Kidney glomerular epithelial cell (primary cell): ENCODE measurements at regions not wholly inside any gene's neighbourhood (a gene's known extent, or its start where the extent isn't known, plus 50 kb on each side); places are given as distances from the start of the nearest gene placed in this dataset.

Experiments
- DNase-seq: peaks from one replicate; lab custom pipeline; 2025; lab: John Stamatoyannopoulos, UW

DNA sequence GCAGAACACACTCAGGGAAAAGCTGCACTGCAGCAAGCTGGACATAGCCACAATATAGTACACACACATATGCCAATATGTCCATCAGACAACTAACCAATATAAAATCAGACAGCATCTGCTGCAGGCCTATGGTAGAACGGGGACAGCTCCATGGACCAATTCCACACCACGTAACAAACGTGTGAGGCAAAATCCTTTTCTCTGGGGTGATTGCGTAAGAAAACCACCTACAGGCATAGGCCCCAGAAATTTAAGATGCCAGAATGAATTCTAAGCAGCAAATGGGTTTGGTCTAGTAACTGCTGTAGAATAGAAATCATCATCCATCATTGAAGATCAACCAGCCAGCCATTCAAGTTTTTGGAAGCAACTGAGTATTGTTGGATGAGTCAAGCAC, 368.9 kb upstream of the TMPO start:
- DNase-seq: no peak

DNA sequence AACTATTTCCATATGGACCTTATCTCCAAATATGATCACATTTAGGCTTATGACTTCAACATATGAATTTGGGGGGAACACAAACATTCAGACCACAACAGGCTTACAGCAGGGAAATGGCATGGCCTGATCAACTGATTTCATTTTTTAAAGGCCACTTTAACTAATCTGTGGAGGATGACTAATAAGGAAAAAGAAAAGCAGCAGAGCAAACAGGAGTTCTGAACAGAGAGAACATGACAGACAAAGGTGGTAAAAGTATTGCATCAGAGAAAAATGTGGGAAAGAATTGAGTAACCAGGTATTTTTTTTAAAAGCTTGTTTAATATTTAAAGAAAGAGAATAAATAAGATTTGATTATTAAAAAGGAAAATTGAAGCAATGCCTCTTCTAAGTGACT, 366.1 kb upstream of the TMPO start:
- no peak for DNase-seq

DNA sequence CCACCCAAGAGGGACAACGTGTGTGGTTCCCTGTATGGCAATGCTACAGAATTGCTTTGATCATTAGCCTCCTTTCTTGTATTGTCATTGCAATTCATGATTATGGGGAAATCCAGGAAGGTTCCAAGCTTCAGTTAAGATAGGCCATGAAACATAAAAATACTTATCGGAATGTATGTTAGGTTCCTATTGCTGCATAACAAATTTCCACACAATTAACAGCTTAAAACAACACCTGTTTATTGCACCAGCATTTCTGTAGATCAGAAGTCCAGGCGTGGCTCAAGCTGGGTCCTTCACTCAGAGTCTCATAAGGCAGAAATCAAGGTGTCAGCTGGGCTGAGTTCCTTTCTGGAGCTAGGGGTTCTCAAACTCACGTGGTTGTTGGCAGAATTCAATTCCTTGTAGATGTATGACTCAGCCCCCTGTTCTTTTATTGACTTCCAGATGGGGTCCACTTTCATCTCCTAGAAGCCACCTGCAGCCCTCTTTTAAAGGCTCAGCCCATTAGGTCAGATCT, 365.6 kb upstream of the TMPO start:
- DNase-seq: no peak

GRCh38 chr12:98151105-98151590, 364.2 kb upstream of the TMPO start:
- no peak for DNase-seq

DNA sequence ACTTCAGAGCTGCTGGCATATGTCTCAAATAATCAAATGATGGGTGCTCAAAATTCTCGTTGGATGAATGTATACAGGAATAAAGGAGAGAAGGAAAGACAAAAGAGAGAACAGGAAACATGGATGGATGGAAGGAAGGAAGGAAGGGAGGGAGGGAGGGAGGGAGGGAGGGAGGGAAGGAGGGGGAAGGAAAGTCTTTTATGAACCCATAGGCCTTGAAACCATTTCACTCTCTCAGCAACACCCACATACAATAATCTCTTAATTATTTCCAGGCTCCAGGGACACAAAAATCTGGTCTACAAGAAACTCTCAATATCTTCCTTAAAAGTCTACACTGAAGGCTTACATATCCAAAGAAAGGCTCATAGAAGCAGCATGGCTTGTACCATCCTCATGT, 363.4 kb upstream of the TMPO start:
- no peak for DNase-seq

GRCh38 chr12:98154850-98155249, 360.5 kb upstream of the TMPO start:
- DNase-seq: peak; percentile 7

GRCh38 chr12:98156697-98157096, 358.7 kb upstream of the TMPO start:
- no peak for DNase-seq

- DNase-seq: no peak
These were observed 352.3 kb upstream of the TMPO start for GRCh38 chr12:98162906-98163678.

DNA sequence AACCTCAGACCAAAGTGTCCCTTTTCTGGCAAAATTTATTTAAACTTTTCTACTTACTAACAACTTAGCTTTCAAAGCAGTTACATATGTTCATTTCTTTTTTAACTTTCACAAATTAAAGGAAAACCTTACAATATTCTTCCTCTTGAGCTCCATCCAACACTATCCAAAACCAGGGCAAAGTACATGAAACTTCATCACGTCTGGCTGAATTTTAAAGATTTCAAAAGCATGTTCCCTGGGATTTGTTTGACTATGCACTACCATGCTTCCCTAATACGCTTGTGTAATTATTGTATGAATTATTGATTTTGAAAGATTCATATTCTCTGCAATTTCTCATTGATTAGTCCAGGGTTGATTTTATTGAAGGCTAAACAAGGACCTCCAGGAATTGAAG, 343.1 kb upstream of the TMPO start:
- no peak for DNase-seq

GRCh38 chr12:98172801-98173200, 342.6 kb upstream of the TMPO start:
- no peak for DNase-seq

DNA sequence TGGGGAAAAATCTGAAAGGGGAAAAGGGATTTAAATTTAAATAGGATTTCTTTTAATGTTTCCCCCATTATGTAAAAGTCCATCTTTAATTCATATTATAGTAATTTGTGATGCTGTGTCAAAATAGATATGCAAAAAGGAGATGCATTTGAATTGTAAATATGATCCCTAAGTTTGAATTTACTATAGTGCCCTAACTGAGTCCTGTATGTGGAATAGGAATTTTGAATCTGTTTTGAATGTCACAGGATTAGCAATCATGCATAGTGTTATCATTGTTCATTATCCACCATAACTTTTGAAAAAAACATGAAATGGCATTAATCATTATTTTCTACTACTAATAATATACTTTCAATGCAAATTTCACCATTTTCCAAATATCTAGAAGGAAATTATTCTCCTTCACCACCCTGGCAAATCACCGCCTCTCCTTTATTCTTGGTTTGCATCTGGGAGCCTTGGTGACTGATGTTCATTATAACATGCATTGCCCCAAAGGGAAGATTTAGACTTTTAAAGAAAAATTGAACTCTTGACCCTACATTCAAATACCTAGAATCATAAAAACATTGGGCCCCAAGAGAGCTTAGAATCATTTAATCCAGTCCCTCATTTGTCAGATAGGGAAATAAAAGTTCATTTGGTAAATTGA, 341.5 kb upstream of the TMPO start:
- no peak for DNase-seq

DNA sequence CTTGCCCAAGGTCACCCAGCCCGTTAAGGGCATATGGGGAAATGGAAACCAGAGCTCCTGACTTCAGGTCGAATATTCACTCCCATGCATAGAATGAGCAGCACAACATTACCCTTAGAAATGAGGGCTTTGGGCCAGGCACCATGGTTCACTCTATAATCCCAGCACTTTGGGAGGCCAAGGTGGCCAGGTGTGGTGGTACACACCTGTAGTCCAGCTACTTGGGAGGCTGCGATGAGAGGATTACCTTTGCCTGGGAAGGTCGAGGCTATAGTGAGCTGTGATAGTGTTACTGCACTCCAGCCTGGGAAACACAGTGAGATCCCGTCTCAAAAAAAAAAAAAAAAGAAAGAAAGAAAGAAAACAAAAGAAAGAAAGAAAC, 341.0 kb upstream of the TMPO start:
- no peak for DNase-seq

DNA sequence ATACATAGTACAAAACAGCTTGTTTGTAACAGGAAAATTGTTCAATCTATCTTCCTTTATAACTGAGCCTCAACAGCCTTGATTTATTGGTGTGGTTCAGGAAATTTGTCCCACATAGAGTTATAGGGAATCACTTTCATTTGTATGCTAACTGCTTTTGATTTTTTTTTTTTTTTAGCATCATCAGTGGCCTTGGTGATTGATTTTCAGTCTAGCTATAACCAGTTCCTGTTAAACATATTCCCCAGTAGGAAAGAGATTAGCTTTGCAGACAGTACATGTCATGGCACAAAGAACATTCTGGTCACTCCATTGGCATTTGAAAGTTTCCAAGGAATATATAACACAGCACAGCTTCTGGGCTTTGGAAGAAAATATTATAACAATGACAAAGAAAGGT, 337.3 kb upstream of the TMPO start:
- DNase-seq: no peak

DNA sequence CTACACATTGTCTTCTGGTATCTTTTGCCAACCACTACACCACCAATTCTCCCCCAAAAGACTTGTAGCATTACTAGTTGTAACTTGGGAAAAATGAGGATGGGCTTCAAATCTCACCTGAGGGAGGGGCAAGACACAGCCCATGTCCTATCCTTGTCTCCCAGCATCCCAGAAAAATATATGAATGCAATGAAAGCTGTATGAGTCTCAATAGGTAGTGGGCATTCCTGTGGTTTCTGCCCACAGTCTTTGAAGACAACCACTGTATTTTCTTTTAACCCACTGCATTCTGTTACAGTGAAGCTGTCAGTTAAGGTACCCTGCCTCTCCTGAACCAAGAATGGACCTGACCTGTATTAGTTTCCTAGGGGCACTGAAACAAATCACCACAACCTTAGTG, 336.2 kb upstream of the TMPO start:
- DNase-seq: no peak

DNA sequence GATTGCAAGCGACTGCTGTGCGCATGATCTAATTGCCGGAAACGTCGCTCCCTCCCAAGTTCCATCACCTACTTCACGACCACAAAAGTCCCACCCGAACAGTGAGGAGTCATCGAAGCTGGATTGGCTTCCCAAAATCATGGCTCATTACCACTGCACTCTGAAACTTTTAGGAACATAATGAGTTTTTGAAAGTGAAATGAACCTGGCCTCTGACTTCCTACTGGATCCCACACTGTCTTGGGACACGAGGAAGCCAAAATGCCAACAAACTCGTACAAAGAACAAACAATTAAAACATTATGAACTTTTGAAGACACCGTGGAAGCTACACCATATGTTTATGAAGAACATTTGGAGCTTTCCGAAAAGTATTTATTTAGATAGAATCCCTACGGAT, 334.8 kb upstream of the TMPO start:
- no peak for DNase-seq

GRCh38 chr12:98182821-98183220, 332.6 kb upstream of the TMPO start:
- DNase-seq: no peak

DNA sequence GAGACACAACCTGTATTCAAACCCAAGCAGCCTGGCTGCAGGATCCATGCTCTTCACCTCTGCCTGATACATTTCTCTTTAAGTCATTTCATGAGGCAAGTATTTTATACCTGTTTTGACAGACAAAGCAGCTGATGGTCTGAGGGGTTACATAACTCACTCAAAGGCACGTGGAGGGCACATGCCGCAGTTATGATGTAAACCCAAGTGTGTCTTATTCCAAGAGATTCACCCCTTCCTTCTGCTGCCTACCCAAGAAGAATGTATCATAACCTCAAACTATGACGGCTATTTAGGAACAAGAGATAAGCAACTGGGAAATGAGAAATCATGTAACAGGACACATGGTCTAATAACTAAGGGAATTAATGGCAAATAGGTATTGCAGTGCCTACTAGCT, 329.8 kb upstream of the TMPO start:
- peak; percentile 23 for DNase-seq

- DNase-seq: no peak
These were observed 326.7 kb upstream of the TMPO start for GRCh38 chr12:98188650-98189077.

DNA sequence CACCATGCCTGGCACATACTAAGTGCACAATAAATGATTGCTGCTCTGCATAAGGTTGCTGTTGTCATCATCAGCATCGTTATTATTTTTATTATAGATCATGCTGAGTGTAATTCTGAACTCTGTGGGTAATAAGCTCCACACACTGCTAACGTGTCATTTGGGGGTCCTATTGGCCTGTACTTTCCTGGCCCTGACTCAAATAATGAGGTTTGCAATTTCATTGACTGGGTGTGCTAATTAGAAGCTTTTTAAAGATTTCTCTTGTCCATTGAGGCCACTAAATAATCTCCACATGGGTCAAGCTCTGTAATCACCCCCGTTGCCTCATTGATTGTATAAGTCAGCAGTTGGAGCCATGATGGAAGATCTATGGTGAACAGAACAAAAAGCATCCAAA, 320.8 kb upstream of the TMPO start:
- no peak for DNase-seq

DNA sequence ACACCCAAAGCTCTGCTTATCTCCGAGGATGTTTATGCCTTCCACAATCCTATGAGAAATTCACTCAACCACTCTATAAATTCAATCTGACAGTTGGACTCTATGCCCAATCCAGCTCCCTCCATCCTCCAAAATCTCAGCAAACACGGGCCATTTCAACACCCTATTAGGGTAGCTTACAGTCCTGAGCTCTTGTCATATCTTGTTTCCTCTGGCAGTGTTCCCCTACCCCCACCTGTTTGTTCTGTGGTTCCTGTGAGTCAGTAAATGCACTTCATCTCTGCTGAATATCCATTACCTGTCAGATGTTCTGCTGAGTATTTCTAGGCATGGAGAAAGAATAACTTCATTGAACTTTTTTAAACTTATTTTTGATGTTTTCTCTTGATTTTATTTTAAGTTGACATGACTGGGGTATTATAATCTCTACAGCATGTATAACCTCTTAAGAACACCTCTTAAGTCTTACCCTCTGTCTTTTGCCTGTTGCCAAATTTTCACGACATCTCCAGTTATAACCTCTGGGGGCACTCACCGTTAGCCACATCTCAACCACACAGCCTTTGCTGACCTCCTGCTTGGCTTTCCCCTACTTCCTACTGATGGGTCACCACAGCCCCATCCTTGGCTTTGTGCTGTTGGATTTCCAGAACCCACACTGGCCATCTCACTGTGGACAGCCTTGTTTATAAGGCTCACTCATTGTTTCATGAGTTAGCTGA, 317.0 kb upstream of the TMPO start:
- DNase-seq: no peak

DNA sequence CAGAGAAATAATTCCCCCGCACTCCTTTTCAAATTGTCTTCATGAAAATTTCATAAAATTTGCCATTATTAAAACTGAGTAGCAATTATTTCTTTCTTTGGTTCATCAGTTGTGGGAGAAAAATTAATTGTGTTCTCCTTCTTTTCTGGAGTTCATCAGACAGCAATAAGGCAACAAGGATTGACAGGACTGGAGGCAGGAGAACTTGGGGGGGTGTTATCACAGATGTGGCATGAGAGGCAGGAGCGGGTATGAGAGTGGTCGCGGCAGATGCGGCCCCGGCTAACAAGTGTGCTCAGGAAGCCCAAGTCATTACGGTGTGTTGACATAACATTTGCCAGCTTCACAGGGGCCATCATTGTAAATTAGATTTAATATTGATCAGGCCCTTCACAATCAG, 306.6 kb upstream of the TMPO start:
- no peak for DNase-seq

- DNase-seq: no peak
These were observed 303.3 kb upstream of the TMPO start for GRCh38 chr12:98211909-98212695.
